IPS-20b (cell line): ENCODE measurements at regions not wholly inside any gene's neighbourhood (a gene's known extent, or its start where the extent isn't known, plus 50 kb on each side); places are given as distances from the start of the nearest gene placed in this dataset.
"Not testable (repeated sequence)": the region's sequence is repeated elsewhere in the genome, so short reads cannot be mapped to it uniquely, and the experiment has no call there.

Source experiments
- H3K27ac ChIP-seq: one replicate; pipeline ENCODE4 v1.5.1; 2013; ENCODE audit warnings: low read length
- H3K27me3 ChIP-seq: 2 replicates; pipeline ENCODE4 v1.6.1; 2013; ENCODE audit warnings: mild to moderate bottlenecking, low read length, inconsistent platforms; ENCODE audit not compliant: insufficient read depth
- H3K36me3 ChIP-seq: 2 replicates; pipeline ENCODE4 v1.6.1; 2013; ENCODE audit warnings: low read depth, mild to moderate bottlenecking, inconsistent platforms, low read length, moderate library complexity; ENCODE audit not compliant: insufficient read depth
- H3K4me1 ChIP-seq: 2 replicates; pipeline ENCODE4 v1.6.1; 2013; ENCODE audit warnings: mild to moderate bottlenecking, control low read depth, inconsistent platforms, low read length, moderate library complexity; ENCODE audit not compliant: insufficient read depth
- H3K4me3 ChIP-seq: 2 replicates; pipeline ENCODE4 v1.5.1; 2013; ENCODE audit warnings: mild to moderate bottlenecking, low read length, inconsistent platforms
- H3K9ac ChIP-seq: 2 replicates; pipeline ENCODE4 v1.6.1; 2013; ENCODE audit warnings: low read depth, mild to moderate bottlenecking, inconsistent platforms, low read length, moderate library complexity
- H3K9me3 ChIP-seq: 2 replicates; pipeline ENCODE4 v1.6.1; 2013; ENCODE audit warnings: mild to moderate bottlenecking, low read depth, low read length, inconsistent platforms; ENCODE audit not compliant: insufficient read depth

GRCh38 chr3:159674583-159674982, 314.1 kb upstream of the IL12A start:
- Histone ChIP-seq H3K9ac (no peak overlapping the region), H3K4me3 (no peak overlapping the region), H3K36me3 (no peaks in the 10 kb centered on the region), H3K27ac (no peak overlapping the region), H3K9me3 (no peaks in the 10 kb centered on the region), H3K4me1 (peaks cover 5% of the 10 kb centered on the region; the same call in 1 of the 2 replicates), H3K27me3 (no peaks in the 10 kb centered on the region)

GRCh38 chr3:159675285-159675684, 313.4 kb upstream of the IL12A start:
- H3K27me3 ChIP-seq: no peaks in the 10 kb centered on the region
- H3K4me1 ChIP-seq: peaks cover 5% of the 10 kb centered on the region; the same call in 1 of the 2 replicates
- no peaks in the 10 kb centered on the region for H3K9me3 ChIP-seq
- no peaks in the 10 kb centered on the region for H3K36me3 ChIP-seq
- H3K4me3 ChIP-seq: no peak overlapping the region
- H3K9ac ChIP-seq: no peak overlapping the region
- no peak overlapping the region for H3K27ac ChIP-seq

- Histone ChIP-seq H3K9me3 (no peaks in the 10 kb centered on the region), H3K36me3 (no peaks in the 10 kb centered on the region), H3K9ac (no peak overlapping the region), H3K4me3 (no peak overlapping the region), H3K4me1 (no peaks in the 10 kb centered on the region), H3K27ac (no peak overlapping the region), H3K27me3 (no peaks in the 10 kb centered on the region)
Measured at GRCh38 chr3:159679900-159680299, 308.7 kb upstream of the IL12A start.

GRCh38 chr3:159681717-159682116, 306.9 kb upstream of the IL12A start:
- H3K36me3 ChIP-seq, H3K27me3 ChIP-seq, H3K27ac ChIP-seq, H3K9me3 ChIP-seq, H3K4me3 ChIP-seq, H3K9ac ChIP-seq, H3K4me1 ChIP-seq: not testable (repeated sequence)

- Histone ChIP-seq H3K9ac (no peak overlapping the region), H3K27ac (no peak overlapping the region), H3K4me1 (no peaks in the 10 kb centered on the region), H3K4me3 (no peak overlapping the region), H3K9me3 (no peaks in the 10 kb centered on the region), H3K36me3 (no peaks in the 10 kb centered on the region), H3K27me3 (no peaks in the 10 kb centered on the region)
Measured at GRCh38 chr3:159685801-159686200, 302.8 kb upstream of the IL12A start.

- Histone ChIP-seq H3K4me1 (no peaks in the 10 kb centered on the region), H3K9ac (no peak overlapping the region), H3K36me3 (no peaks in the 10 kb centered on the region), H3K27ac (no peak overlapping the region), H3K27me3 (no peaks in the 10 kb centered on the region), H3K4me3 (no peak overlapping the region), H3K9me3 (no peaks in the 10 kb centered on the region)
Measured at GRCh38 chr3:159693226-159693625, 295.4 kb upstream of the IL12A start.

GRCh38 chr3:159711560-159712333, 276.9 kb upstream of the IL12A start:
- Histone ChIP-seq H3K4me3 (no peak overlapping the region), H3K27ac (no peak overlapping the region), H3K9ac (no peak overlapping the region), H3K4me1 (no peaks in the 10 kb centered on the region), H3K27me3 (no peaks in the 10 kb centered on the region), H3K36me3 (no peaks in the 10 kb centered on the region), H3K9me3 (peaks cover 14% of the 10 kb centered on the region)

- Histone ChIP-seq H3K9me3 (no peaks in the 10 kb centered on the region), H3K27me3 (no peaks in the 10 kb centered on the region), H3K9ac (no peak overlapping the region), H3K27ac (no peak overlapping the region), H3K4me3 (no peak overlapping the region), H3K36me3 (no peaks in the 10 kb centered on the region), H3K4me1 (no peaks in the 10 kb centered on the region; the same call in 1 of the 2 replicates)
Measured at GRCh38 chr3:159721324-159721723, 267.3 kb upstream of the IL12A start.

- Histone ChIP-seq H3K4me1 (no peaks in the 10 kb centered on the region; the same call in 1 of the 2 replicates), H3K9ac (no peak overlapping the region), H3K36me3 (no peaks in the 10 kb centered on the region), H3K27me3 (no peaks in the 10 kb centered on the region), H3K27ac (no peak overlapping the region), H3K4me3 (no peak overlapping the region), H3K9me3 (no peaks in the 10 kb centered on the region)
Measured at GRCh38 chr3:159723295-159723694, 265.3 kb upstream of the IL12A start.

- Histone ChIP-seq H3K36me3 (no peaks in the 10 kb centered on the region), H3K27me3 (no peaks in the 10 kb centered on the region), H3K4me3 (no peak overlapping the region), H3K27ac (no peak overlapping the region), H3K4me1 (no peaks in the 10 kb centered on the region; the same call in 1 of the 2 replicates), H3K9me3 (no peaks in the 10 kb centered on the region), H3K9ac (no peak overlapping the region)
Measured at GRCh38 chr3:159724627-159725026, 264.0 kb upstream of the IL12A start.

GRCh38 chr3:159726231-159726964, 262.2 kb upstream of the IL12A start:
- Histone ChIP-seq H3K27ac (no peak overlapping the region), H3K9ac (no peak overlapping the region), H3K27me3 (no peaks in the 10 kb centered on the region), H3K36me3 (no peaks in the 10 kb centered on the region), H3K9me3 (no peaks in the 10 kb centered on the region), H3K4me1 (peaks cover 4% of the 10 kb centered on the region), H3K4me3 (no peak overlapping the region)

- no peak overlapping the region for H3K27ac ChIP-seq
- no peaks in the 10 kb centered on the region for H3K27me3 ChIP-seq
- H3K4me1 ChIP-seq: peaks cover 10% of the 10 kb centered on the region
- H3K36me3 ChIP-seq: no peaks in the 10 kb centered on the region
- H3K4me3 ChIP-seq: no peak overlapping the region
- no peak overlapping the region for H3K9ac ChIP-seq
- no peaks in the 10 kb centered on the region for H3K9me3 ChIP-seq
Measured at GRCh38 chr3:159727506-159727905, 261.1 kb upstream of the IL12A start.
